ENCODE measurements at regions not wholly inside any gene's neighbourhood (a gene's known extent, or its start where the extent isn't known, plus 50 kb on each side); places are given as distances from the start of the nearest gene placed in this dataset.

- Histone ChIP-seq H3K4me1 (no peaks in the 10 kb centered on the region), H3K9me3 (peaks cover 0 to 3% (median 0%) of the 10 kb centered on the region in 11 donors), H3K36me3 (no peaks in the 10 kb centered on the region), H3K4me3 (no peak overlapping the region), H3K27me3 (no peaks in the 10 kb centered on the region), H3K27ac (no peak overlapping the region)
- intact Hi-C loops (cut with DNase I): no loop called here
- DNase-seq: no peak
- 36 to 37% methylated on average over 3 of the region's 3 CpGs for WGBS, 2 donors
- TF ChIP-seq CTCF (IDR thresholded peaks at IDR 0.05): no peak
- ATAC-seq: peak in 2 of 8 donors; percentile 44 to 55
Observed at GRCh38 chr1:68958958-68959357, 462.1 kb upstream of the DEPDC1 start.

DNA sequence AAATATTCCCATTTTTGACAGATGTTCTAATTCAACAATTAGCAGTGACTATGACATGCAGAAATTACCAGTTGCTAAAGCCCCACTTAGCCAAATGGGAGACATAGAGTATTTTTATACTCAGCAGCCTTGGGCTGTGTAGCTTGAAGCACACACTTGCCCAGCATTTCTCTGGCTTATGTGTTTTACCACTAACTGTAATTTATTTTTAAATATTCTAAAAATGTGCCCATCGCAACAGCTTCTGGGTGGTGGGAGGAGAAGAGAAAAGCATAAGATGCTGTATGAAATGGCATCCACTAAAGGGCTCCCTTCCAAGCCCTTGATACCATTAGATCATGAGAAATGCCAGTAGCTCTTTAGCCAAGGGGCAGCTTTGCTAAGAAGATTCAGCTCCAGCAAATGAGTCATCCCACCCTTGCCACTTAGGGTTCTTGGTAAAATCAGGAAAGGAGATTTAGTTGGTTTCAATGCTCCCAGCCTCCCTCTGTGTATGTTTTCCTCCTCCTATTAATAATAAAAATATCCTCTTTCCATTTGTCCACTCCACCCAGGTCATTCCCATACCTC is 462.7 kb upstream of the DEPDC1 start:
- Histone ChIP-seq H3K36me3 (no peaks in the 10 kb centered on the region), H3K4me1 (no peaks in the 10 kb centered on the region), H3K27me3 (no peaks in the 10 kb centered on the region), H3K9me3 (peaks cover 0 to 3% (median 0%) of the 10 kb centered on the region in 11 donors), H3K4me3 (no peak overlapping the region), H3K27ac (no peak overlapping the region)
- ATAC-seq (no peak), DNase-seq (no peak)
- 87 to 94% methylated on average over 1 of the region's 1 CpG for WGBS, 2 donors
- TF ChIP-seq CTCF (IDR thresholded peaks at IDR 0.05): no peak
- intact Hi-C loops (cut with DNase I): no loop called here

DNA sequence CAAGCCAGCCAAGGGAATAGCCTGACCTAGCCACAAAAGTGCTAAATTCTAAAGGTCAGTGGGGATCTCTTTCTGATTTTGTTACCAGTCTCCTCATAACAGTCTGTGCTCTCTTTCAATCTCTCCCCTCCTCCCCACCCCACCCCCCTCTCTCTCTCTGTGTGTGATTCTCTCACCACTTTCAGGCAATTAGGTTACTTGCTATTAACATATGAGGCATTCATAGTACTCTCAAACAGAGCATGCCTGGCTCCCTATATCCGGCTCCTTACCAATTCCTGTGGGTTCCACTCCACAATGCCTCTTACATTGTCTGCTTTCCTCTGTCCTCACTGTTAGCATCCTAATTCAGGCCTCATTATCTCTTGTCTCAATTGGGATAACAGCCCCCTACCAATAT is 464.3 kb upstream of the DEPDC1 start:
- H3K9me3 ChIP-seq: peaks cover 0 to 3% (median 0%) of the 10 kb centered on the region in 11 donors
- H3K27me3 ChIP-seq: no peaks in the 10 kb centered on the region
- WGBS, 2 donors: 96 to 100% methylated on average over 1 of the region's 1 CpG
- DNase-seq (no peak), ATAC-seq (no peak)
- no peaks in the 10 kb centered on the region for H3K36me3 ChIP-seq
- H3K4me3 ChIP-seq: no peak overlapping the region
- no peak overlapping the region for H3K27ac ChIP-seq
- intact Hi-C loops (cut with DNase I): no loop called here
- H3K4me1 ChIP-seq: no peaks in the 10 kb centered on the region
- TF ChIP-seq CTCF (IDR thresholded peaks at IDR 0.05): no peak

DNA sequence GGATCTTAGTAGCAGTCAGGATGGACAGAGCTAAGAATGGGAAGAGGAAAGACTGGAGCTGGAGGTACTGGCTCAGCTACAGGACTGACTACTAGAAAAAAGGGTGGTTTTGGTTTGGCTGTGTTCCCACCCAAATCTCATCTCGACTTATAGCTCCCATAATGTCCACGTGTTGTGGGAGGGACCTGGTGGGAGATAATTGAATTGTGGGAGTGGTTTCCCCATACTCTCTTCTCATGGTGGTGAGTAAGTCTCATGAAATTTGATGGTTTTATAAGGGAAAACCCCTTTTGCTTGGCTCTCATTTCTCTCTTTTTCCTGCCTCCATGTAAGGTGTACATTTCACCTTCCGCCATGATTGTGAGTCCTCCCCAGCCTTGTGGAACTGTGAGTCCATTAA is 466.5 kb upstream of the DEPDC1 start:
- Histone ChIP-seq H3K9me3 (no peaks in the 10 kb centered on the region), H3K4me1 (no peaks in the 10 kb centered on the region), H3K4me3 (no peak overlapping the region), H3K36me3 (no peaks in the 10 kb centered on the region), H3K27ac (no peak overlapping the region), H3K27me3 (no peaks in the 10 kb centered on the region)
- intact Hi-C loops (cut with DNase I): no loop called here
- TF ChIP-seq CTCF (IDR thresholded peaks at IDR 0.05): no peak
- DNase-seq: no peak
- 52 to 56% methylated on average over 3 of the region's 3 CpGs for WGBS, 2 donors
- ATAC-seq: no peak

Data from heart right ventricle (tissue), 16 donors.